ENCODE measurements at regions not wholly inside any gene's neighbourhood (a gene's known extent, or its start where the extent isn't known, plus 50 kb on each side); places are given as distances from the start of the nearest gene placed in this dataset.

DNA sequence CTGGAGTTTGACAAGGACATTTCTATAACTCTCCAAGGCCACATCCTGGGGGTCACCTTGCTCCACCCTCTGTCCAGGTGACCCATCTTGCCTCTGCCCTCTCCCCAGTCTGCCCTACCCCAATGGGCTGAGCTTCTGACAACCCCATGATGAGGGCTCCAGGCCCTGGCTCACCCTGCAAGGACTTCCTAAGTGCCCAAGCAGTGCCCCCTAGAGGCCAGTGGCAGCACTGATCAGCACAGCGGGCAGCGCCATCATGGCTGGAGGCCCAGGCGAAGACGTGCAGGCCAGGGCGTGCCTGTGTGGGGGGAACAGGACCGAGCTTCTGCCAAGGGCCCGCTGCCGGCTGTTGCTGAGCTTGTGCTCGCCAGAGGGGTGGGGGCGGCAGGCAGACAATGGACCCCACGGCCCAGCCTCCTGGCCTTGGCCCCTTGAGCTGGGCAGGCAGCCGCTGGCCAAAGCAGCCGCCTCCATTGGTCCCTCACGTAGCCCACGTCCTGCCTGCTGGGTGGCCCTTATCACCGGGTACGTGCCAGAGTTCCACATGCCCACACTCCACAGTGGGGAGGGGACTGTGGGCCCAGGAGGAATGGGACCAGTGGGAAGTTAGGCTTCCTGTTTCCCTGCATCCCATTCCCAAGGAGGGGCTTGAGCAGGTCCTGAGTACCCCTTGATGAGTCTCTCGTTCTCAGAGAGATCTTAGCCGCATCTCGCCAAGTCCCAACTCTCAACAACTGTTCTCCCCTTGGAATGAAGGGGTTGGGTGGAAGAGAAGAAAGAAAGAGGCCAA lies 64.3 kb downstream of the MRPL14 start (continued):
- TF ChIP-seq, protein P1, sequence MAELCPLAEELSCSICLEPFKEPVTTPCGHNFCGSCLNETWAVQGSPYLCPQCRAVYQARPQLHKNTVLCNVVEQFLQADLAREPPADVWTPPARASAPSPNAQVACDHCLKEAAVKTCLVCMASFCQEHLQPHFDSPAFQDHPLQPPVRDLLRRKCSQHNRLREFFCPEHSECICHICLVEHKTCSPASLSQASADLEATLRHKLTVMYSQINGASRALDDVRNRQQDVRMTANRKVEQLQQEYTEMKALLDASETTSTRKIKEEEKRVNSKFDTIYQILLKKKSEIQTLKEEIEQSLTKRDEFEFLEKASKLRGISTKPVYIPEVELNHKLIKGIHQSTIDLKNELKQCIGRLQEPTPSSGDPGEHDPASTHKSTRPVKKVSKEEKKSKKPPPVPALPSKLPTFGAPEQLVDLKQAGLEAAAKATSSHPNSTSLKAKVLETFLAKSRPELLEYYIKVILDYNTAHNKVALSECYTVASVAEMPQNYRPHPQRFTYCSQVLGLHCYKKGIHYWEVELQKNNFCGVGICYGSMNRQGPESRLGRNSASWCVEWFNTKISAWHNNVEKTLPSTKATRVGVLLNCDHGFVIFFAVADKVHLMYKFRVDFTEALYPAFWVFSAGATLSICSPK (IDR thresholded peaks at IDR 0.05; ENCODE audit: borderline replicate concordance): no peak
- TF ChIP-seq, protein P2, sequence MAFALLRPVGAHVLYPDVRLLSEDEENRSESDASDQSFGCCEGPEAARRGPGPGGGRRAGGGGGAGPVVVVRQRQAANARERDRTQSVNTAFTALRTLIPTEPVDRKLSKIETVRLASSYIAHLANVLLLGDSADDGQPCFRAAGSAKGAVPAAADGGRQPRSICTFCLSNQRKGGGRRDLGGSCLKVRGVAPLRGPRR (CRISPR knock-in tag; IDR thresholded peaks at IDR 0.05): no peak
- TF ChIP-seq, protein P3, sequence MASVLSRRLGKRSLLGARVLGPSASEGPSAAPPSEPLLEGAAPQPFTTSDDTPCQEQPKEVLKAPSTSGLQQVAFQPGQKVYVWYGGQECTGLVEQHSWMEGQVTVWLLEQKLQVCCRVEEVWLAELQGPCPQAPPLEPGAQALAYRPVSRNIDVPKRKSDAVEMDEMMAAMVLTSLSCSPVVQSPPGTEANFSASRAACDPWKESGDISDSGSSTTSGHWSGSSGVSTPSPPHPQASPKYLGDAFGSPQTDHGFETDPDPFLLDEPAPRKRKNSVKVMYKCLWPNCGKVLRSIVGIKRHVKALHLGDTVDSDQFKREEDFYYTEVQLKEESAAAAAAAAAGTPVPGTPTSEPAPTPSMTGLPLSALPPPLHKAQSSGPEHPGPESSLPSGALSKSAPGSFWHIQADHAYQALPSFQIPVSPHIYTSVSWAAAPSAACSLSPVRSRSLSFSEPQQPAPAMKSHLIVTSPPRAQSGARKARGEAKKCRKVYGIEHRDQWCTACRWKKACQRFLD (CRISPR knock-in tag; IDR thresholded peaks at IDR 0.05): peak; percentile 83; the same call in 1 of the 2 replicates
- no peak for TF ChIP-seq KAT7 (CRISPR knock-in tag; IDR thresholded peaks at IDR 0.05; ENCODE audit: borderline replicate concordance)
- peak; percentile 21 for TF ChIP-seq TBP (optimal IDR thresholded peaks at IDR 0.05; ENCODE audit: low read depth, low read length)
- no peak for TF ChIP-seq CLOCK (CRISPR knock-in tag; IDR thresholded peaks at IDR 0.05; ENCODE audit: borderline replicate concordance)
- no peak for TF ChIP-seq NR0B1 (IDR thresholded peaks at IDR 0.05; ENCODE audit: partially characterized antibody)
- peak; percentile 61; the same call in 1 of the 2 replicates for TF ChIP-seq ARID2 (IDR thresholded peaks at IDR 0.05)
- TF ChIP-seq ZNF507 (tag; conservative IDR thresholded peaks at IDR 0.05): no peak
- TF ChIP-seq CREB5 (CRISPR knock-in tag; IDR thresholded peaks at IDR 0.05): no peak
- TF ChIP-seq, protein P4, sequence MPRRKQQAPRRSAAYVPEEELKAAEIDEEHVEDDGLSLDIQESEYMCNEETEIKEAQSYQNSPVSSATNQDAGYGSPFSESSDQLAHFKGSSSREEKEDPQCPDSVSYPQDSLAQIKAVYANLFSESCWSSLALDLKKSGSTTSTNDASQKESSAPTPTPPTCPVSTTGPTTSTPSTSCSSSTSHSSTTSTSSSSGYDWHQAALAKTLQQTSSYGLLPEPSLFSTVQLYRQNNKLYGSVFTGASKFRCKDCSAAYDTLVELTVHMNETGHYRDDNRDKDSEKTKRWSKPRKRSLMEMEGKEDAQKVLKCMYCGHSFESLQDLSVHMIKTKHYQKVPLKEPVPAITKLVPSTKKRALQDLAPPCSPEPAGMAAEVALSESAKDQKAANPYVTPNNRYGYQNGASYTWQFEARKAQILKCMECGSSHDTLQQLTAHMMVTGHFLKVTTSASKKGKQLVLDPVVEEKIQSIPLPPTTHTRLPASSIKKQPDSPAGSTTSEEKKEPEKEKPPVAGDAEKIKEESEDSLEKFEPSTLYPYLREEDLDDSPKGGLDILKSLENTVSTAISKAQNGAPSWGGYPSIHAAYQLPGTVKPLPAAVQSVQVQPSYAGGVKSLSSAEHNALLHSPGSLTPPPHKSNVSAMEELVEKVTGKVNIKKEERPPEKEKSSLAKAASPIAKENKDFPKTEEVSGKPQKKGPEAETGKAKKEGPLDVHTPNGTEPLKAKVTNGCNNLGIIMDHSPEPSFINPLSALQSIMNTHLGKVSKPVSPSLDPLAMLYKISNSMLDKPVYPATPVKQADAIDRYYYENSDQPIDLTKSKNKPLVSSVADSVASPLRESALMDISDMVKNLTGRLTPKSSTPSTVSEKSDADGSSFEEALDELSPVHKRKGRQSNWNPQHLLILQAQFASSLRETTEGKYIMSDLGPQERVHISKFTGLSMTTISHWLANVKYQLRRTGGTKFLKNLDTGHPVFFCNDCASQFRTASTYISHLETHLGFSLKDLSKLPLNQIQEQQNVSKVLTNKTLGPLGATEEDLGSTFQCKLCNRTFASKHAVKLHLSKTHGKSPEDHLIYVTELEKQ (CRISPR knock-in tag; IDR thresholded peaks at IDR 0.05): peak; percentile 28; the same call in 1 of the 2 replicates

Measured in K562 (cell line).